H1 (cell line): ENCODE measurements at regions not wholly inside any gene's neighbourhood (a gene's known extent, or its start where the extent isn't known, plus 50 kb on each side); places are given as distances from the start of the nearest gene placed in this dataset.

ENCODE experiments used
- CTCF ChIA-PET: fragments of 300-600 bp; sonication (Branson Sonifier 250); formaldehyde crosslinking; loops from one replicate; lab custom pipeline; 2021; ENCODE audit not compliant: partially characterized antibody; lab: Charles Lee
- POLR2A ChIA-PET: fragments of 300-600 bp; sonication (Branson Sonifier 250); formaldehyde crosslinking; loops from one replicate; lab custom pipeline; 2021; ENCODE audit warnings: inconsistent platforms; ENCODE audit not compliant: partially characterized antibody; lab: Charles Lee
- DNase-seq, 2 experiments: peaks; one replicate each; pipeline versions ENCODE4 v3.0.0 to v3.0.0-alpha.2; 2010 to 2022; ENCODE audit warnings: low spot score in 2 of 2, low read depth in 1 of 2, mixed read lengths in 1 of 2
- FAIRE-seq: peaks from 2 replicates; lab custom pipeline; 2011; peaks lifted over from hg19 to GRCh38; lab: Jason Lieb, UNC
- H2AFZ ChIP-seq: 2 replicates; pipeline ENCODE4 v1.8.1; 2012; ENCODE audit warnings: low read length, inconsistent platforms
- H2AK5ac ChIP-seq: 2 replicates; pipeline ENCODE4 v1.6.1; 2013; ENCODE audit warnings: low read depth, low read length
- H2BK120ac ChIP-seq: replicated peaks from 2 replicates; pipeline ENCODE3; 2013; ENCODE audit warnings: low read depth, low read length, inconsistent platforms
- H2BK12ac ChIP-seq: 2 replicates; pipeline ENCODE4 v1.6.1; 2013; ENCODE audit warnings: low read depth, low read length
- H2BK15ac ChIP-seq: 2 replicates; pipeline ENCODE4 v1.6.1; 2013; ENCODE audit warnings: low read length
- H2BK20ac ChIP-seq: 2 replicates; pipeline ENCODE4 v1.6.1; 2013; ENCODE audit warnings: low read length
- H2BK5ac ChIP-seq: 2 replicates; pipeline ENCODE4 v1.6.1; 2013; ENCODE audit warnings: low read depth, low read length
- H3K14ac ChIP-seq: 2 replicates; pipeline ENCODE4 v1.6.1; 2013; ENCODE audit warnings: inconsistent platforms; ENCODE audit not compliant: insufficient read length
- H3K18ac ChIP-seq: 2 replicates; pipeline ENCODE4 v1.6.1; 2013; ENCODE audit warnings: low read length; ENCODE audit errors: extremely low read depth
- H3K23ac ChIP-seq: 2 replicates; pipeline ENCODE4 v1.6.1; 2013; ENCODE audit warnings: inconsistent platforms; ENCODE audit not compliant: insufficient read length
- H3K23me2 ChIP-seq: 2 replicates; pipeline ENCODE4 v1.6.1; 2013; ENCODE audit warnings: low read depth, low read length
- H3K27ac ChIP-seq: 2 replicates; pipeline ENCODE4 v1.6.1; 2011; ENCODE audit warnings: low read depth, low read length, inconsistent platforms
- H3K27me3 ChIP-seq, 4 experiments: replicated peaks in 1 of 4; 1 replicate in 1 of 4; 2 replicates in 3 of 4; pipeline versions ENCODE4 v1.6.1 to v1.8.1; 2011 to 2013; ENCODE audit warnings: low read length in 3 of 4, mild to moderate bottlenecking in 3 of 4, inconsistent platforms in 2 of 4, mixed read lengths in 2 of 4, moderate library complexity in 1 of 4; ENCODE audit not compliant: control insufficient read depth in 3 of 4, insufficient read depth in 3 of 4; ENCODE audit errors: extremely low read depth in 1 of 4
- H3K36me3 ChIP-seq, 4 experiments: 2 replicates each; pipeline versions ENCODE4 v1.6.1 to v1.8.1; 2011 to 2013; ENCODE audit warnings: mild to moderate bottlenecking in 4 of 4, low read length in 3 of 4, moderate library complexity in 2 of 4, control low read depth in 1 of 4, inconsistent platforms in 1 of 4; ENCODE audit not compliant: insufficient read depth in 4 of 4, control insufficient read depth in 2 of 4
- H3K4ac ChIP-seq: replicated peaks from 2 replicates; pipeline ENCODE3; 2013; ENCODE audit warnings: low read length, low read depth, mixed read lengths, inconsistent platforms; ENCODE audit not compliant: insufficient read length
- H3K4me1 ChIP-seq, 4 experiments: replicated peaks in 1 of 4; 1 replicate in 1 of 4; 2 replicates in 3 of 4; pipeline versions ENCODE4 v1.6.1 to v1.8.1; 2011 to 2013; ENCODE audit warnings: low read length in 3 of 4, inconsistent platforms in 2 of 4, mixed read lengths in 1 of 4; ENCODE audit not compliant: insufficient read depth in 4 of 4, control insufficient read depth in 3 of 4
- H3K4me2 ChIP-seq, 2 experiments: 2 replicates each; pipeline versions ENCODE4 v1.6.1 to v1.8.1; 2011 to 2013; ENCODE audit warnings: low read depth in 2 of 2, low read length in 2 of 2, control low read depth in 1 of 2, inconsistent platforms in 1 of 2, mild to moderate bottlenecking in 1 of 2; ENCODE audit not compliant: insufficient read depth in 1 of 2
- H3K4me3 ChIP-seq, 4 experiments: fragments of 200-600, 300-600 bp in 1 of 4; sonication (generic), shearing (Covaris generic), sonication (Bioruptor Twin) in 1 of 4; 2 replicates each; pipeline versions ENCODE4 v1.5.1 to v1.8.1; 2011 to 2016; ENCODE audit warnings: low read length in 4 of 4, low read depth in 3 of 4, control low read depth in 2 of 4, inconsistent platforms in 2 of 4, mild to moderate bottlenecking in 2 of 4, mixed read lengths in 1 of 4, moderate library complexity in 1 of 4; ENCODE audit not compliant: insufficient read depth in 2 of 4; ENCODE audit errors: extremely low read depth in 1 of 4
- H3K56ac ChIP-seq: replicated peaks from 2 replicates; pipeline ENCODE3; 2013; ENCODE audit warnings: low read depth, mild to moderate bottlenecking, mixed read lengths, low read length, inconsistent platforms; ENCODE audit not compliant: insufficient read length
- H3K79me1 ChIP-seq: 2 replicates; pipeline ENCODE4 v1.6.1; 2013; ENCODE audit warnings: low read depth, low read length, control low read depth
- H3K79me2 ChIP-seq, 2 experiments: 2 replicates each; pipeline versions ENCODE4 v1.6.1 to v1.8.1; 2012 to 2013; ENCODE audit warnings: low read length in 2 of 2, mild to moderate bottlenecking in 2 of 2, inconsistent platforms in 1 of 2; ENCODE audit not compliant: insufficient read depth in 2 of 2, control insufficient read depth in 1 of 2
- H3K9ac ChIP-seq, 4 experiments: replicated peaks in 1 of 4; 1 replicate in 1 of 4; 2 replicates in 3 of 4; pipeline versions ENCODE4 v1.6.1 to v1.8.1; 2011 to 2013; ENCODE audit warnings: low read depth in 3 of 4, low read length in 3 of 4, control low read depth in 2 of 4, mild to moderate bottlenecking in 2 of 4, moderate library complexity in 2 of 4, inconsistent platforms in 1 of 4; ENCODE audit errors: extremely low read depth in 1 of 4
- H3K9me3 ChIP-seq, 2 experiments: 2 replicates each; pipeline versions ENCODE4 v1.6.1 to v1.8.1; 2012 to 2013; ENCODE audit warnings: mild to moderate bottlenecking in 2 of 2, moderate library complexity in 2 of 2, control low read depth in 1 of 2, inconsistent platforms in 1 of 2, low read depth in 1 of 2, low read length in 1 of 2, mixed read lengths in 1 of 2; ENCODE audit not compliant: insufficient read depth in 2 of 2
- H4K20me1 ChIP-seq, 2 experiments: replicated peaks in 1 of 2; 2 replicates each; pipeline versions ENCODE3 to v1.8.1; 2011 to 2013; ENCODE audit warnings: inconsistent platforms in 2 of 2, low read length in 2 of 2, mild to moderate bottlenecking in 1 of 2; ENCODE audit not compliant: insufficient read depth in 2 of 2, control insufficient read depth in 1 of 2
- H4K5ac ChIP-seq: 2 replicates; pipeline ENCODE4 v1.6.1; 2013; ENCODE audit warnings: low read length, low read depth, mixed read lengths, inconsistent platforms; ENCODE audit not compliant: insufficient read length
- H4K8ac ChIP-seq: 2 replicates; pipeline ENCODE4 v1.8.0; 2013; ENCODE audit warnings: mild to moderate bottlenecking, moderate library complexity, low read length, inconsistent platforms; ENCODE audit not compliant: insufficient read depth; ENCODE audit errors: extremely low read depth
- H4K91ac ChIP-seq: replicated peaks from 2 replicates; pipeline ENCODE3; 2013; ENCODE audit warnings: low read length, mixed read lengths, inconsistent platforms; ENCODE audit not compliant: insufficient read length
- E2F6 ChIP-seq: IDR thresholded peaks from 2 replicates; pipeline ENCODE4 v1.6.1; 2012; ENCODE audit warnings: inconsistent platforms
- WGBS, 2 experiments: shearing (Covaris generic) in 1 of 2; methylation state at CpG; one replicate each; pipeline versions ENCODE4 v1.1.6 to v1.1.7; 2013 to 2015; ENCODE audit warnings: low lambda C conversion rate in 2 of 2, mixed read lengths in 2 of 2, inconsistent platforms in 1 of 2, low coverage in 1 of 2, missing lambda C conversion rate in 1 of 2; ENCODE audit not compliant: insufficient replicate concordance in 2 of 2, insufficient coverage in 1 of 2, insufficient read length in 1 of 2; ENCODE audit errors: extremely low coverage in 1 of 2, missing lambda C conversion rate in 1 of 2; 5-methylcytosine and 5-hydroxymethylcytosine counted together

- Histone ChIP-seq H3K36me3 (no peaks in the 10 kb centered on the region), H2BK5ac (no peak overlapping the region), H4K91ac (no peak overlapping the region), H3K79me2 (no peaks in the 10 kb centered on the region), H2AFZ (no peak overlapping the region), H3K23ac (no peak overlapping the region), H3K4me2 (no peak overlapping the region), H3K18ac (no peak overlapping the region), H3K4me3 (no peak overlapping the region), H4K8ac (no peak overlapping the region), H2AK5ac (no peak overlapping the region), H3K9me3 (no peaks in the 10 kb centered on the region), H3K4ac (no peak overlapping the region), H2BK15ac (no peak overlapping the region), H3K27ac (no peak overlapping the region), H3K79me1 (no peaks in the 10 kb centered on the region), H2BK20ac (no peak overlapping the region), H3K14ac (no peak overlapping the region), H3K9ac (no peak overlapping the region), H2BK12ac (no peak overlapping the region), H4K5ac (no peak overlapping the region), H3K56ac (no peak overlapping the region), H3K23me2 (no peaks in the 10 kb centered on the region), H3K27me3 (no peaks in the 10 kb centered on the region), H3K4me1 (peaks cover 0 to 6% (median 5%) of the 10 kb centered on the region in 4 experiments; a peak in 2 of 7 replicates), H2BK120ac (no peak overlapping the region), H4K20me1 (no peaks in the 10 kb centered on the region)
- WGBS, 2 experiments = 92% methylated on average over 3 of the region's 3 CpGs; no CpG with 5 or more reads in 1 of the 2 experiments
- TF ChIP-seq E2F6 = no peak
- CTCF ChIA-PET = interaction anchor here (0.7 kb wide), 1 partner anchor 338 kb away, joined by 3 read pairs; no protein-coding TSS in a partner anchor
- no peak for FAIRE-seq
- DNase-seq = no peak
- POLR2A ChIA-PET = no interaction called here
These were observed 629.6 kb downstream of the FSCB start for GRCh38 chr14:43877351-43877960.
